GM18499 (cell line): ENCODE measurements at regions not wholly inside any gene's neighbourhood (a gene's known extent, or its start where the extent isn't known, plus 50 kb on each side); places are given as distances from the start of the nearest gene placed in this dataset.

ENCODE experiments used
- ATAC-seq: cut with Tn5 transposase; IDR thresholded peaks from one replicate; pipeline ENCODE4 v1.9.1; 2021; ENCODE audit warnings: moderate number of reproducible peaks; ENCODE audit not compliant: insufficient read depth, unreplicated experiment

- ATAC-seq = no peak
These were observed 218.9 kb upstream of the SORCS1 start for GRCh38 chr10:107383357-107383756.

- no peak for ATAC-seq
These were observed 215.1 kb upstream of the SORCS1 start for GRCh38 chr10:107379601-107380000.

DNA sequence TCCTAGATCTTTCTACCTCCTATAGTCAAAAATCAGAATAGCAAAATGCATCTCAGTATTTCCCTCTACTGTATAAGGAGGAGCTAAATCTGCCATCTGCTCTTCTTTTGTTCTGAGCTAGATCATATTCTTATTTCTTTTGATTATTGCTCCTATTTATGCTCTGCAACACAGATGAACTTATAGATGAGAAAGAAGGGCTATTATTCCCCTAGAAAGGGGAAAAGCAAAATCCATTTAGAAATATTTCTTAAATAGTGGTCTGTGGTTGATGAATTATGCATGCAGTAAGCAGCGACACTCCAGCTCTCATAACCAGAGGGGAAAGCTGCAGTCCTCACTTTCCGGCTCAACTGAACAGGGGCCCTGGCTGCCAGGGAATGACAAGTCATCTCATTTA lies 207.3 kb upstream of the SORCS1 start:
- no peak for ATAC-seq

DNA sequence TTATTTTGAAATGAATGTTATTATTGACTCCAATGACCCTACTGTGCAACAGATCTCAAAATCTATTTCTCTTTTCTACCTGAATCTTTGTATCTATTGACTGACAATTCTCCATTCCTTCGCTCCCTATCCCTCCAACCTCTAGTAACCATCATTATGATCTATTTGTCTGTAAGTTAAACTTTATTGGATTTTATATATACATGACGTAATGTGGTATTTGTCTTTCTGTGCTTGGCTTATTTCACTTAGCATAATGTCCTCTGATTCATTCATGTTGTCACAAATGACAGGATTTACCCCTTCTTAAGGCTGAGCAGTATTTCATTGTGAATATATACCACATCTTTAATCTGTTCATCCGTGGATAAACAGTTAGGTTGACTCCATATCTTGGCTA lies 200.4 kb upstream of the SORCS1 start:
- no peak for ATAC-seq

GRCh38 chr10:107362306-107362705 lies 197.8 kb upstream of the SORCS1 start:
- ATAC-seq = no peak

GRCh38 chr10:107357033-107357432 lies 192.5 kb upstream of the SORCS1 start:
- ATAC-seq = no peak

GRCh38 chr10:107356396-107356795 lies 191.9 kb upstream of the SORCS1 start:
- ATAC-seq = no peak

GRCh38 chr10:107342711-107343110 lies 178.2 kb upstream of the SORCS1 start:
- no peak for ATAC-seq

DNA sequence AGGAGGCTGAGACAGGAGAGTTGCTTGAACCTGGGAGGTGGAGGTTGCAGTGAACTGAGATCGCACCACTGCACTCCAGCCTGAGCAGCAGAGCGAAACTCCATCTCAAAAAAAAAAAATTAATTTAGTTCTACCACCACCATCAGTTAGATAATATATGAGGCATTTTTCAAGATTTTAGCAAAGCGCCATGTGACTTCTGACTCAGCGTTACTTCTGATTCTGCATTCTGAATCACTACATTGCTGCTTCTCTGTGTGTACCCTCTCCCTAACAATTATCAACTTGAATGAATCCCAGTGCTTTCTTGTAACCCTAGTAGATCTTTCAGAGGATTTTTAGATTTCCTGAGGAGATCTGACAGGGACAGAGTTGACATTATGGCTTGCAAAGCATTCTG lies 176.8 kb upstream of the SORCS1 start:
- no peak for ATAC-seq

- no peak for ATAC-seq
These were observed 175.8 kb upstream of the SORCS1 start for GRCh38 chr10:107340326-107340725.

- no peak for ATAC-seq
These were observed 171.6 kb upstream of the SORCS1 start for GRCh38 chr10:107336061-107336460.

DNA sequence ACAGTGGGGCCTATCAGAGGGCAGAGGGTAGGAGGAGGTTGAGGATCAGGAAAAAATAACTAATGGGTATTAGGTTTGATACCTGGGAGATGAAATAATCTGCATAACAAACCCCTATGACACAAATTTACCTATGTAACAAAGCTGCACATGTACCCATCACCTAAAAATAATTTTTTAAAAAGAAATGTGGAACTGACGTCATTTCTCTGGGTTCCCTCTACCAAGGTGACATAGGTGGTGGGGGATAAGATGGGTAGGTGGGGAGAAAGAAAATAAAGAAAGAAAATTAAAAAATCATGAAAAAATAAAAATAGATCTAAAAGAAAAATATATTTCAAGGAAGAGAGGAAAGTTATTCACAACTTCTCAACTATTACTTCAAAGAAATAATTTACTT lies 153.1 kb upstream of the SORCS1 start:
- ATAC-seq = no peak

DNA sequence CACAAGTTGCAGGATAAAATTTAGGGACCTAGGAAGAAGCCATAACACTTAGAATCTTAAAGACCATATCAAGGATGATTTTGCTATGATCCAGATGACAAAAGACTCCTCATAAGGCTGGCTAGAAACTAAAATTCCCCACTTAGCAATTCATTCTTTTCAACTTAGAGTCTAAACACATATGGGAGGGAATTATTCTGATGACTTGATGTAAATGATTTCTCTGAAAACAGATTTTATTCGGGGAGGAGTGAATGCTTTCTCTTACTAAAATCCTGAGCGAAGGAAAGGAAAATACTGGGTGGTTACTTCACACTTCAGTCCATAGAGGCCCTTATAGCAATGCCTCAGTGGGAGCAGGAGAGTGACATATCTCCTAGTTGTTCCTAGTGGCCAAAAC lies 138.7 kb upstream of the SORCS1 start:
- ATAC-seq = no peak

- no peak for ATAC-seq
These were observed 135.1 kb upstream of the SORCS1 start for GRCh38 chr10:107299606-107300005.

GRCh38 chr10:107284187-107284586 lies 119.7 kb upstream of the SORCS1 start:
- no peak for ATAC-seq

- ATAC-seq = no peak
These were observed 115.8 kb upstream of the SORCS1 start for GRCh38 chr10:107280293-107280692.

GRCh38 chr10:107277591-107277990 lies 113.1 kb upstream of the SORCS1 start:
- ATAC-seq = no peak

DNA sequence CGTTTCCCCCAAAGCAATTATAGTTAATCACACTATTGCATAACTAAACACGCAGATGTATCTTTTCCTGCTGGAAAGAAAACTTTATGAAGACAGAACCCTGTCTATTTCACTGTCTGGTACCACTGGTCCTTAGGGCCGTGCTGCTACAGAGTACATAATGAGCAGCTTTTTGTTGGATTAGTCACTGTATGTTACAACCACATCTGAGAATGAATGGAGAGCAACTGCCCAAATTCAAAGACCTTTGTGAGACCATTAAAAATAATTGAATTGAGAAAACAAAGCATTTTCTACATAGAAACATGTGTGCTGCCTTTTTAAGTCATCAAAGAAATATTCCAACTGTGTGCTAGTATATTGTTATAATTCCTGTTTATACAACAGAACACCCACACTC lies 111.3 kb upstream of the SORCS1 start:
- no peak for ATAC-seq

- no peak for ATAC-seq
These were observed 105.1 kb upstream of the SORCS1 start for GRCh38 chr10:107269626-107270025.

DNA sequence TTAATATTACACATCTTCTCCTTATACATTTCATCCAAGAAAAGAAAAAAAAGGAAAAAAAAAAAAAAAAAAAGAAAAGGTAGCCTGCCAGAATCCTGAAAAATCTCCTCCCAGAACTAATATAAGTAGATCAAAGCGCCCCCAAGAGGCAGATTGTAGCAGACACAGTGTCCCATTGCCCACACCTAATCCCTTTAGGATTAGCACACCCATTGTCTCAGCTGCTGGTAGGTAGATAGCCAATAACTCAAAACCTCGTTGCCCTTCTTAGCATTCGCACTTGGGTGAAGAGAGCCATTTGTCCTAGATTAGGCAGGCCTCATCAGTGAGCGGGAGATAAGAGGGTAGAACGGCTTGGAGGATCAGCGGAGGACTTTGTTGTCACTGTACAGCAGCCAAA lies 100.2 kb upstream of the SORCS1 start:
- ATAC-seq = no peak

GRCh38 chr10:107244122-107244521 lies 79.6 kb upstream of the SORCS1 start:
- no peak for ATAC-seq

GRCh38 chr10:107238275-107238674 lies 73.8 kb upstream of the SORCS1 start:
- no peak for ATAC-seq

DNA sequence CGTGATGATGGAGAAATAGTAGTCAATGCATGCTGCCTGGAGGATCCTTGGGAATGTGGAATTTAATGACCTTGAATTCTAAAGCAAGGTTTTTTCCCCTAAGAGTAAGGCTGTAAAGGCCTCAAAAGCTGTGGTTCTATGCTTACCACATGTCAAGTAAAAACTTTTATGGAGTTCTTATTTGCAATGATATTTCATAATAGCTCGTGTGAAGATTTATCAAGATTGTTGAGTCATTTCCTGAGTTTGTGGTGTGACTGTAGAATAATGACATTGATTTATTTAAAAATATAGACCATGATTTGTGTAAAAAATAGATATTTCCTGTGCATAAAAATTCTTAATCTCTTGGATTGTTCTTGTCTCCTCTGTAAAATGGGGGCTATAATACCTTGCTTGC lies 67.5 kb upstream of the SORCS1 start:
- ATAC-seq = no peak
